Testis (tissue), 2 donors: ENCODE measurements at regions not wholly inside any gene's neighbourhood (a gene's known extent, or its start where the extent isn't known, plus 50 kb on each side); places are given as distances from the start of the nearest gene placed in this dataset.

Experiments used
- POLR2A ChIP-seq: fragments of 450-650 bp; IDR thresholded peaks from one replicate; pipeline ENCODE4 v1.6.1; 2017; ENCODE audit warnings: antibody characterized with exemption, mild to moderate bottlenecking, moderate library complexity
- TF ChIP-seq, protein P1 (sequence below), 3 experiments: fragments of 450-650 bp in 2 of 3; fragments of 200-600 bp in 1 of 3; sonication (generic) in 1 of 3; IDR thresholded peaks; one replicate each; pipeline ENCODE4 v1.5.1; 2016 to 2019; ENCODE audit warnings: antibody characterized with exemption in 3 of 3, mild to moderate bottlenecking in 2 of 3, moderate library complexity in 1 of 3

GRCh38 chr4:187839765-187840164 lies 155.8 kb upstream of the ZFP42 start:
- TF ChIP-seq, protein P1, sequence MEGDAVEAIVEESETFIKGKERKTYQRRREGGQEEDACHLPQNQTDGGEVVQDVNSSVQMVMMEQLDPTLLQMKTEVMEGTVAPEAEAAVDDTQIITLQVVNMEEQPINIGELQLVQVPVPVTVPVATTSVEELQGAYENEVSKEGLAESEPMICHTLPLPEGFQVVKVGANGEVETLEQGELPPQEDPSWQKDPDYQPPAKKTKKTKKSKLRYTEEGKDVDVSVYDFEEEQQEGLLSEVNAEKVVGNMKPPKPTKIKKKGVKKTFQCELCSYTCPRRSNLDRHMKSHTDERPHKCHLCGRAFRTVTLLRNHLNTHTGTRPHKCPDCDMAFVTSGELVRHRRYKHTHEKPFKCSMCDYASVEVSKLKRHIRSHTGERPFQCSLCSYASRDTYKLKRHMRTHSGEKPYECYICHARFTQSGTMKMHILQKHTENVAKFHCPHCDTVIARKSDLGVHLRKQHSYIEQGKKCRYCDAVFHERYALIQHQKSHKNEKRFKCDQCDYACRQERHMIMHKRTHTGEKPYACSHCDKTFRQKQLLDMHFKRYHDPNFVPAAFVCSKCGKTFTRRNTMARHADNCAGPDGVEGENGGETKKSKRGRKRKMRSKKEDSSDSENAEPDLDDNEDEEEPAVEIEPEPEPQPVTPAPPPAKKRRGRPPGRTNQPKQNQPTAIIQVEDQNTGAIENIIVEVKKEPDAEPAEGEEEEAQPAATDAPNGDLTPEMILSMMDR (IDR thresholded peaks at IDR 0.05), result no peak
- TF ChIP-seq POLR2A, result no peak
